ENCODE measurements at regions not wholly inside any gene's neighbourhood (a gene's known extent, or its start where the extent isn't known, plus 50 kb on each side); places are given as distances from the start of the nearest gene placed in this dataset.

GRCh38 chr2:176454893-176455815 is 185.9 kb downstream of the MTX2 start:
- H3K36me3 ChIP-seq (ENCODE audit: insufficient read depth, low read length): no peaks in the 10 kb centered on the region
- peak overlapping the region; percentile 44 for H3K4me2 ChIP-seq (ENCODE audit: insufficient read depth, low read length)
- no peaks in the 10 kb centered on the region for H3K9me3 ChIP-seq (ENCODE audit: low read depth, low read length)
- H3K27ac ChIP-seq (ENCODE audit: low read depth, low read length): peak overlapping the region; percentile 62
- peak; percentile 95 for TF ChIP-seq CTCF (IDR thresholded peaks at IDR 0.05; ENCODE audit: extremely low read depth, low read depth, low read length)
- no peaks in the 10 kb centered on the region for H4K20me1 ChIP-seq (ENCODE audit: insufficient read depth, low read length)
- no peaks in the 10 kb centered on the region for H3K27me3 ChIP-seq (ENCODE audit: insufficient read depth, low read length)
- no peak overlapping the region for H3K4me3 ChIP-seq (ENCODE audit: insufficient read depth, low read length)
- peak; percentile 37 for DNase-seq (ENCODE audit: insufficient read length, low spot score, missing footprints)
- peak overlapping the region; percentile 74 for H2AFZ ChIP-seq (ENCODE audit: low read length)
- H3K79me2 ChIP-seq (ENCODE audit: insufficient read depth, low read length): no peaks in the 10 kb centered on the region
- peaks cover 18% of the 10 kb centered on the region for H3K4me1 ChIP-seq (ENCODE audit: insufficient read depth, low read length)

GRCh38 chr2:176455816-176456291 is 186.6 kb downstream of the MTX2 start:
- no peaks in the 10 kb centered on the region for H3K36me3 ChIP-seq (ENCODE audit: insufficient read depth, low read length)
- peak; percentile 34 for DNase-seq (ENCODE audit: insufficient read length, low spot score, missing footprints)
- no peaks in the 10 kb centered on the region for H3K9me3 ChIP-seq (ENCODE audit: low read depth, low read length)
- H3K4me2 ChIP-seq (ENCODE audit: insufficient read depth, low read length): no peak overlapping the region
- peak overlapping the region; percentile 62 for H3K27ac ChIP-seq (ENCODE audit: low read depth, low read length)
- TF ChIP-seq CTCF (IDR thresholded peaks at IDR 0.05; ENCODE audit: extremely low read depth, low read depth, low read length): no peak
- no peak overlapping the region for H3K4me3 ChIP-seq (ENCODE audit: insufficient read depth, low read length)
- H2AFZ ChIP-seq (ENCODE audit: low read length): peak overlapping the region; percentile 39
- H3K79me2 ChIP-seq (ENCODE audit: insufficient read depth, low read length): no peaks in the 10 kb centered on the region
- H3K4me1 ChIP-seq (ENCODE audit: insufficient read depth, low read length): peaks cover 18% of the 10 kb centered on the region
- H3K27me3 ChIP-seq (ENCODE audit: insufficient read depth, low read length): no peaks in the 10 kb centered on the region
- no peaks in the 10 kb centered on the region for H4K20me1 ChIP-seq (ENCODE audit: insufficient read depth, low read length)

GRCh38 chr2:176457481-176457880 is 188.2 kb downstream of the MTX2 start:
- no peak for DNase-seq (ENCODE audit: insufficient read length, low spot score, missing footprints)
- no peak overlapping the region for H3K4me2 ChIP-seq (ENCODE audit: insufficient read depth, low read length)
- H3K27me3 ChIP-seq (ENCODE audit: insufficient read depth, low read length): no peaks in the 10 kb centered on the region
- no peaks in the 10 kb centered on the region for H3K79me2 ChIP-seq (ENCODE audit: insufficient read depth, low read length)
- no peak overlapping the region for H3K4me3 ChIP-seq (ENCODE audit: insufficient read depth, low read length)
- peaks cover 24% of the 10 kb centered on the region for H3K4me1 ChIP-seq (ENCODE audit: insufficient read depth, low read length)
- no peak overlapping the region for H2AFZ ChIP-seq (ENCODE audit: low read length)
- TF ChIP-seq CTCF (IDR thresholded peaks at IDR 0.05; ENCODE audit: extremely low read depth, low read depth, low read length): no peak
- no peak overlapping the region for H3K27ac ChIP-seq (ENCODE audit: low read depth, low read length)
- no peaks in the 10 kb centered on the region for H3K9me3 ChIP-seq (ENCODE audit: low read depth, low read length)
- no peaks in the 10 kb centered on the region for H4K20me1 ChIP-seq (ENCODE audit: insufficient read depth, low read length)
- H3K36me3 ChIP-seq (ENCODE audit: insufficient read depth, low read length): no peaks in the 10 kb centered on the region

GRCh38 chr2:176461098-176461808 is 192.0 kb downstream of the MTX2 start:
- H3K79me2 ChIP-seq (ENCODE audit: insufficient read depth, low read length): no peaks in the 10 kb centered on the region
- H4K20me1 ChIP-seq (ENCODE audit: insufficient read depth, low read length): no peaks in the 10 kb centered on the region
- no peaks in the 10 kb centered on the region for H3K36me3 ChIP-seq (ENCODE audit: insufficient read depth, low read length)
- no peak for DNase-seq (ENCODE audit: insufficient read length, low spot score, missing footprints)
- no peak for TF ChIP-seq CTCF (IDR thresholded peaks at IDR 0.05; ENCODE audit: extremely low read depth, low read depth, low read length)
- no peak overlapping the region for H3K4me3 ChIP-seq (ENCODE audit: insufficient read depth, low read length)
- H3K9me3 ChIP-seq (ENCODE audit: low read depth, low read length): no peaks in the 10 kb centered on the region
- no peak overlapping the region for H2AFZ ChIP-seq (ENCODE audit: low read length)
- H3K4me2 ChIP-seq (ENCODE audit: insufficient read depth, low read length): no peak overlapping the region
- no peaks in the 10 kb centered on the region for H3K27me3 ChIP-seq (ENCODE audit: insufficient read depth, low read length)
- H3K4me1 ChIP-seq (ENCODE audit: insufficient read depth, low read length): peaks cover 13% of the 10 kb centered on the region
- H3K27ac ChIP-seq (ENCODE audit: low read depth, low read length): peak overlapping the region; percentile 13
